ENCODE measurements at regions not wholly inside any gene's neighbourhood (a gene's known extent, or its start where the extent isn't known, plus 50 kb on each side); places are given as distances from the start of the nearest gene placed in this dataset.
"Not testable (repeated sequence)": the region's sequence is repeated elsewhere in the genome, so short reads cannot be mapped to it uniquely, and the experiment has no call there.

DNA sequence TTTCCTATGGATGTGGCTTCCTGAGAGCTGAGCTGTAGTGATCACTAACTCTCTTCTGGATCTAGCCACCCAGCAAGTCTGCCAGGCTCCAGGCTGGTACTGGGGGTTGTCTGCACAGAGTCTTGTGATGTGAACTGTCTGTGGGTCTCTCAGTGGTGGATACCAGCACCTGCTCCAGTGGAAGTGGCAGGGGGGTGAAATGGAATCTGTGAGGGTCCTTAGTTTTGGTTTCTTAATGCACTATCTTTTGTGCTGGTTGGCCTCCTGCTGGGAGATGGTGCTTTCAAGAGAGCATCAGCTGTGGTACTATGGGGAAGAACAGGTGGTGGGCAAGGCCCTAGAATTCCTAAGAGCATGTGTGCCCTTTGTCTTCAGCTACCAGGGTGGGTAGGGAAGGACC, 140.7 kb downstream of the TENT5C start:
- TF ChIP-seq, protein P1, sequence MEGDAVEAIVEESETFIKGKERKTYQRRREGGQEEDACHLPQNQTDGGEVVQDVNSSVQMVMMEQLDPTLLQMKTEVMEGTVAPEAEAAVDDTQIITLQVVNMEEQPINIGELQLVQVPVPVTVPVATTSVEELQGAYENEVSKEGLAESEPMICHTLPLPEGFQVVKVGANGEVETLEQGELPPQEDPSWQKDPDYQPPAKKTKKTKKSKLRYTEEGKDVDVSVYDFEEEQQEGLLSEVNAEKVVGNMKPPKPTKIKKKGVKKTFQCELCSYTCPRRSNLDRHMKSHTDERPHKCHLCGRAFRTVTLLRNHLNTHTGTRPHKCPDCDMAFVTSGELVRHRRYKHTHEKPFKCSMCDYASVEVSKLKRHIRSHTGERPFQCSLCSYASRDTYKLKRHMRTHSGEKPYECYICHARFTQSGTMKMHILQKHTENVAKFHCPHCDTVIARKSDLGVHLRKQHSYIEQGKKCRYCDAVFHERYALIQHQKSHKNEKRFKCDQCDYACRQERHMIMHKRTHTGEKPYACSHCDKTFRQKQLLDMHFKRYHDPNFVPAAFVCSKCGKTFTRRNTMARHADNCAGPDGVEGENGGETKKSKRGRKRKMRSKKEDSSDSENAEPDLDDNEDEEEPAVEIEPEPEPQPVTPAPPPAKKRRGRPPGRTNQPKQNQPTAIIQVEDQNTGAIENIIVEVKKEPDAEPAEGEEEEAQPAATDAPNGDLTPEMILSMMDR (IDR thresholded peaks at IDR 0.05), result not testable (repeated sequence)
- not testable (repeated sequence) for TF ChIP-seq EP300 (IDR thresholded peaks at IDR 0.05)
